SHP77 treated with DMSO at 0.1 percent for 48 hours (cell line): ENCODE measurements at regions not wholly inside any gene's neighbourhood (a gene's known extent, or its start where the extent isn't known, plus 50 kb on each side); places are given as distances from the start of the nearest gene placed in this dataset.
"Not testable (repeated sequence)": the region's sequence is repeated elsewhere in the genome, so short reads cannot be mapped to it uniquely, and the experiment has no call there.

Experiments
- DNase-seq: peaks from one replicate; lab custom pipeline; 2025; lab: John Stamatoyannopoulos, UW

GRCh38 chr2:122800781-122801180 lies 1045.3 kb downstream of the TSN start:
- DNase-seq: no peak

GRCh38 chr2:122804494-122804893 lies 1049.0 kb downstream of the TSN start:
- no peak for DNase-seq

GRCh38 chr2:122805346-122805745 lies 1049.9 kb downstream of the TSN start:
- no peak for DNase-seq

GRCh38 chr2:122808286-122808969 lies 1053.0 kb downstream of the TSN start:
- DNase-seq: no peak

- DNase-seq: not testable (repeated sequence)
Measured at GRCh38 chr2:122812214-122812613, 1056.8 kb downstream of the TSN start.

GRCh38 chr2:122815120-122815519 lies 1059.7 kb downstream of the TSN start:
- no peak for DNase-seq

GRCh38 chr2:122816803-122817202 lies 1061.4 kb downstream of the TSN start:
- DNase-seq: no peak

GRCh38 chr2:122822319-122822718 lies 1066.9 kb downstream of the TSN start:
- DNase-seq: no peak

- no peak for DNase-seq
Measured at GRCh38 chr2:122830157-122830556, 1074.7 kb downstream of the TSN start.

GRCh38 chr2:122831649-122832048 lies 1076.2 kb downstream of the TSN start:
- no peak for DNase-seq

GRCh38 chr2:122843503-122843902 lies 1088.1 kb downstream of the TSN start:
- DNase-seq: no peak

- no peak for DNase-seq
Measured at GRCh38 chr2:122851161-122851560, 1095.7 kb downstream of the TSN start.

GRCh38 chr2:122851972-122852531 lies 1096.6 kb downstream of the TSN start:
- DNase-seq: no peak

- DNase-seq: no peak
Measured at GRCh38 chr2:122856696-122857095, 1101.2 kb downstream of the TSN start.

- no peak for DNase-seq
Measured at GRCh38 chr2:122858075-122858702, 1102.7 kb downstream of the TSN start.

- DNase-seq: no peak
Measured at GRCh38 chr2:122858813-122859212, 1103.4 kb downstream of the TSN start.

- DNase-seq: no peak
Measured at GRCh38 chr2:122859260-122859659, 1103.8 kb downstream of the TSN start.

- no peak for DNase-seq
Measured at GRCh38 chr2:122863532-122863931, 1108.1 kb downstream of the TSN start.

- DNase-seq: no peak
Measured at GRCh38 chr2:122864728-122865127, 1109.3 kb downstream of the TSN start.

GRCh38 chr2:122866095-122866494 lies 1110.6 kb downstream of the TSN start:
- DNase-seq: no peak

GRCh38 chr2:122867941-122868340 lies 1112.5 kb downstream of the TSN start:
- DNase-seq: no peak

GRCh38 chr2:122868646-122869275 lies 1113.3 kb downstream of the TSN start:
- DNase-seq: no peak

GRCh38 chr2:122873951-122874350 lies 1118.5 kb downstream of the TSN start:
- DNase-seq: no peak
